Tibial nerve (tissue), 4 donors: ENCODE measurements at regions not wholly inside any gene's neighbourhood (a gene's known extent, or its start where the extent isn't known, plus 50 kb on each side); places are given as distances from the start of the nearest gene placed in this dataset.

Source experiments
- CTCF ChIP-seq, 5 experiments: fragments of 200-600 bp in 3 of 5; fragments of 450-650 bp in 2 of 5; sonication (generic) in 3 of 5; IDR thresholded peaks; one replicate each; pipeline ENCODE4 v1.5.1; 2016 to 2019; ENCODE audit warnings: antibody characterized with exemption in 5 of 5, mild to moderate bottlenecking in 3 of 5, moderate library complexity in 2 of 5
- EP300 ChIP-seq, 2 donors: sonication (generic); formaldehyde crosslinking; IDR thresholded peaks; one replicate each; pipeline ENCODE4 v1.6.1; 2017; ENCODE audit warnings: antibody characterized with exemption in 2 of 2, mild to moderate bottlenecking in 1 of 2
- POLR2A ChIP-seq, 2 donors: fragments of 450-650 bp; IDR thresholded peaks; one replicate each; pipeline ENCODE4 v1.6.1; 2017; ENCODE audit warnings: antibody characterized with exemption in 2 of 2, mild to moderate bottlenecking in 2 of 2, moderate library complexity in 2 of 2

DNA sequence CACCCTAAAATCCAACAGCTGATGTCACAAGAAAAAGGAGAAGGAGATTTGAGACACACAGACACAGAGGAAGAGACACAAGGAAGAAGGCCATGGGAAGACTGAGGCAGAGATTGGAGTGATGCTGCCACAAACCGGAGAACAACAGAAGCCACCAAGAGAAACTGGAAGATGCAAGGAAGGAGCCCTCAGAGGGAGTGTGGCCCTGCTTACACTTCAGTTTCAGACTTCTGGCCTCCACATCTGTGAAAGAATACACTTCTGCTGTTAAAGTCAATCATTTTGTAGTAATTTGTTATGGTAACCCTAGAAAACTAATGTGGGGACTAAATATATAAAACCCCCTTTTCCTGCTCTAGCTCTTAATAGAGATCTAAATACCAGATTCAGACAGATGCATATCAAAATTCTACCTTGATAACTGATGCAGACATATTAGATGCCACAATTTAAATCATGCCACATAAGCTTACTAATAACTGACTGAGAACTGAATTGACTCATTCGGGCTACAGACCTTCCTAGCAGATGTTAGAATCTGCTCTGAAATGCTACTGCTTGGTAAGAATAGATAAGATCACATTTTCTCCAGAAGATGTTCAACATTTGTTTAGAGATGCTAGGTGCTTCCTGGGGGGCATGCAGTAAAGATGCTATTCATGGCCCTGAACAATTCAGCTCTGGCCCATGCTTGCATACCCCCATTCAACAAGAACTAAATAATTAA lies 113.1 kb upstream of the CCND2 start:
- no peak for TF ChIP-seq CTCF (IDR thresholded peaks at IDR 0.05)
- no peak for TF ChIP-seq POLR2A (IDR thresholded peaks at IDR 0.05)
- TF ChIP-seq EP300 (IDR thresholded peaks at IDR 0.05), result no peak
